ENCODE measurements at regions not wholly inside any gene's neighbourhood (a gene's known extent, or its start where the extent isn't known, plus 50 kb on each side); places are given as distances from the start of the nearest gene placed in this dataset.

- H3K14ac ChIP-seq (ENCODE audit: low read length): no peak overlapping the region
- no peak for DNase-seq (ENCODE audit: low spot score)
- H2BK120ac ChIP-seq (ENCODE audit: low read depth, low read length): no peak overlapping the region
- H3K79me1 ChIP-seq (ENCODE audit: low read depth, low read length): no peaks in the 10 kb centered on the region
- no peak overlapping the region for H3K9ac ChIP-seq (ENCODE audit: low read depth, low read length, poor library complexity)
- H3K4ac ChIP-seq (ENCODE audit: low read length): no peak overlapping the region
- no peaks in the 10 kb centered on the region for H3K36me3 ChIP-seq (replicated peaks in 1 of 2; ENCODE audit: control insufficient read depth in 2 of 2, insufficient read depth in 2 of 2, low read length in 2 of 2)
- H2BK15ac ChIP-seq (ENCODE audit: low read length): no peak overlapping the region
- H3K18ac ChIP-seq (ENCODE audit: low read length): no peak overlapping the region
- H3K4me3 ChIP-seq (ENCODE audit: low read length in 2 of 2): no peak overlapping the region
- H4K8ac ChIP-seq (ENCODE audit: low read depth, low read length): no peak overlapping the region
- no peaks in the 10 kb centered on the region for H3K9me3 ChIP-seq (replicated peaks in 1 of 2; ENCODE audit: control insufficient read depth in 2 of 2, insufficient read depth in 1 of 2, low read depth in 1 of 2, low read length in 2 of 2)
- H2AK5ac ChIP-seq (ENCODE audit: low read depth, low read length): no peak overlapping the region
- no CpG with 5 or more reads among the region's 2 CpGs for WGBS, 2 donors (ENCODE audit: extremely low coverage in 2 of 2, insufficient read length in 2 of 2, insufficient replicate concordance in 1 of 2)
- no peak overlapping the region for H2BK12ac ChIP-seq (ENCODE audit: low read length)
- H3K4me2 ChIP-seq (ENCODE audit: insufficient read depth, low read length, poor library complexity, severe bottlenecking): no peak overlapping the region
- no peak overlapping the region for H3K27ac ChIP-seq (replicated peaks; ENCODE audit: low read length)
- no peaks in the 10 kb centered on the region for H3K27me3 ChIP-seq (ENCODE audit: control insufficient read depth in 3 of 3, insufficient read depth in 3 of 3, low read depth in 1 of 3, low read length in 3 of 3)
- H2BK5ac ChIP-seq (ENCODE audit: low read length): no peak overlapping the region
- no peak overlapping the region for H2AFZ ChIP-seq (ENCODE audit: low read length)
- no peak overlapping the region for H3K23ac ChIP-seq (ENCODE audit: low read depth, low read length, poor library complexity)
- H3K4me1 ChIP-seq (ENCODE audit: control insufficient read depth in 2 of 2, insufficient read depth in 1 of 2, low read depth in 1 of 2, low read length in 2 of 2): peaks cover 8 to 9% of the 10 kb centered on the region in 2 donors
- H4K91ac ChIP-seq (ENCODE audit: low read depth, low read length, poor library complexity): no peak overlapping the region
Measured at GRCh38 chr18:24826605-24827004, 366.2 kb downstream of the HRH4 start.

GRCh38 chr18:24827501-24827900 lies 367.1 kb downstream of the HRH4 start:
- H3K9me3 ChIP-seq (replicated peaks in 1 of 2; ENCODE audit: control insufficient read depth in 2 of 2, insufficient read depth in 1 of 2, low read depth in 1 of 2, low read length in 2 of 2): no peaks in the 10 kb centered on the region
- no peak for DNase-seq (ENCODE audit: low spot score)
- H3K36me3 ChIP-seq (replicated peaks in 1 of 2; ENCODE audit: control insufficient read depth in 2 of 2, insufficient read depth in 2 of 2, low read length in 2 of 2): no peaks in the 10 kb centered on the region
- peaks cover 11 to 18% of the 10 kb centered on the region in 2 donors for H3K4me1 ChIP-seq (ENCODE audit: control insufficient read depth in 2 of 2, insufficient read depth in 1 of 2, low read depth in 1 of 2, low read length in 2 of 2)
- no peak overlapping the region for H2BK5ac ChIP-seq (ENCODE audit: low read length)
- H2BK15ac ChIP-seq (ENCODE audit: low read length): no peak overlapping the region
- H4K91ac ChIP-seq (ENCODE audit: low read depth, low read length, poor library complexity): no peak overlapping the region
- WGBS, 2 donors (ENCODE audit: extremely low coverage in 2 of 2, insufficient read length in 2 of 2, insufficient replicate concordance in 1 of 2): no CpG with 5 or more reads among the region's 1 CpG
- no peak overlapping the region for H3K4me2 ChIP-seq (ENCODE audit: insufficient read depth, low read length, poor library complexity, severe bottlenecking)
- no peaks in the 10 kb centered on the region for H3K79me1 ChIP-seq (ENCODE audit: low read depth, low read length)
- H2BK120ac ChIP-seq (ENCODE audit: low read depth, low read length): no peak overlapping the region
- no peak overlapping the region for H3K23ac ChIP-seq (ENCODE audit: low read depth, low read length, poor library complexity)
- H3K27me3 ChIP-seq (ENCODE audit: control insufficient read depth in 3 of 3, insufficient read depth in 3 of 3, low read depth in 1 of 3, low read length in 3 of 3): no peaks in the 10 kb centered on the region
- H3K4ac ChIP-seq (ENCODE audit: low read length): no peak overlapping the region
- H3K9ac ChIP-seq (ENCODE audit: low read depth, low read length, poor library complexity): no peak overlapping the region
- no peak overlapping the region for H4K8ac ChIP-seq (ENCODE audit: low read depth, low read length)
- H2AFZ ChIP-seq (ENCODE audit: low read length): no peak overlapping the region
- no peak overlapping the region for H3K18ac ChIP-seq (ENCODE audit: low read length)
- H3K4me3 ChIP-seq (ENCODE audit: low read length in 2 of 2): no peak overlapping the region
- H3K14ac ChIP-seq (ENCODE audit: low read length): no peak overlapping the region
- no peak overlapping the region for H2BK12ac ChIP-seq (ENCODE audit: low read length)
- H2AK5ac ChIP-seq (ENCODE audit: low read depth, low read length): no peak overlapping the region
- no peak overlapping the region for H3K27ac ChIP-seq (replicated peaks; ENCODE audit: low read length)

- H3K27me3 ChIP-seq (ENCODE audit: control insufficient read depth in 3 of 3, insufficient read depth in 3 of 3, low read depth in 1 of 3, low read length in 3 of 3): no peaks in the 10 kb centered on the region
- H3K14ac ChIP-seq (ENCODE audit: low read length): no peak overlapping the region
- H3K9ac ChIP-seq (ENCODE audit: low read depth, low read length, poor library complexity): no peak overlapping the region
- H3K4ac ChIP-seq (ENCODE audit: low read length): no peak overlapping the region
- H3K36me3 ChIP-seq (replicated peaks in 1 of 2; ENCODE audit: control insufficient read depth in 2 of 2, insufficient read depth in 2 of 2, low read length in 2 of 2): no peaks in the 10 kb centered on the region
- H2BK15ac ChIP-seq (ENCODE audit: low read length): no peak overlapping the region
- H3K79me1 ChIP-seq (ENCODE audit: low read depth, low read length): no peaks in the 10 kb centered on the region
- H3K9me3 ChIP-seq (replicated peaks in 1 of 2; ENCODE audit: control insufficient read depth in 2 of 2, insufficient read depth in 1 of 2, low read depth in 1 of 2, low read length in 2 of 2): no peaks in the 10 kb centered on the region
- no peak overlapping the region for H4K91ac ChIP-seq (ENCODE audit: low read depth, low read length, poor library complexity)
- peak overlapping the region; percentile 2 for H2AK5ac ChIP-seq (ENCODE audit: low read depth, low read length)
- H3K4me2 ChIP-seq (ENCODE audit: insufficient read depth, low read length, poor library complexity, severe bottlenecking): no peak overlapping the region
- no peak overlapping the region for H2BK120ac ChIP-seq (ENCODE audit: low read depth, low read length)
- no peak overlapping the region for H3K18ac ChIP-seq (ENCODE audit: low read length)
- H3K27ac ChIP-seq (replicated peaks; ENCODE audit: low read length): no peak overlapping the region
- no peak overlapping the region for H2BK5ac ChIP-seq (ENCODE audit: low read length)
- DNase-seq (ENCODE audit: low spot score): no peak
- no peak overlapping the region for H2BK12ac ChIP-seq (ENCODE audit: low read length)
- no peak overlapping the region for H4K8ac ChIP-seq (ENCODE audit: low read depth, low read length)
- no peak overlapping the region for H3K23ac ChIP-seq (ENCODE audit: low read depth, low read length, poor library complexity)
- peaks cover 11 to 19% of the 10 kb centered on the region in 2 donors for H3K4me1 ChIP-seq (ENCODE audit: control insufficient read depth in 2 of 2, insufficient read depth in 1 of 2, low read depth in 1 of 2, low read length in 2 of 2)
- no CpG with 5 or more reads among the region's 6 CpGs for WGBS, 2 donors (ENCODE audit: extremely low coverage in 2 of 2, insufficient read length in 2 of 2, insufficient replicate concordance in 1 of 2)
- H2AFZ ChIP-seq (ENCODE audit: low read length): no peak overlapping the region
- no peak overlapping the region for H3K4me3 ChIP-seq (ENCODE audit: low read length in 2 of 2)
Measured at GRCh38 chr18:24831081-24831480, 370.6 kb downstream of the HRH4 start.

GRCh38 chr18:24831871-24832665 lies 371.6 kb downstream of the HRH4 start:
- Histone ChIP-seq H3K27me3 (ENCODE audit: control insufficient read depth in 3 of 3, insufficient read depth in 3 of 3, low read depth in 1 of 3, low read length in 3 of 3) (no peaks in the 10 kb centered on the region), H3K27ac (replicated peaks; ENCODE audit: low read length) (peak overlapping the region; percentile 47), H3K4me1 (ENCODE audit: control insufficient read depth in 2 of 2, insufficient read depth in 1 of 2, low read depth in 1 of 2, low read length in 2 of 2) (peaks cover 9 to 16% of the 10 kb centered on the region in 2 donors)

More at GRCh38 chr18:24831871-24832665, 371.6 kb downstream of the HRH4 start:
- H3K14ac ChIP-seq (ENCODE audit: low read length): no peak overlapping the region
- H4K91ac ChIP-seq (ENCODE audit: low read depth, low read length, poor library complexity): no peak overlapping the region
- H2BK12ac ChIP-seq (ENCODE audit: low read length): no peak overlapping the region
- peak overlapping the region; percentile 2 for H2AK5ac ChIP-seq (ENCODE audit: low read depth, low read length)
- peak overlapping the region; percentile 62 for H2AFZ ChIP-seq (ENCODE audit: low read length)
- no peak overlapping the region for H4K8ac ChIP-seq (ENCODE audit: low read depth, low read length)
- no peak for DNase-seq (ENCODE audit: low spot score)
- WGBS, 2 donors (ENCODE audit: extremely low coverage in 2 of 2, insufficient read length in 2 of 2, insufficient replicate concordance in 1 of 2): no CpG with 5 or more reads among the region's 11 CpGs
- H3K79me1 ChIP-seq (ENCODE audit: low read depth, low read length): no peaks in the 10 kb centered on the region
- no peak overlapping the region for H3K18ac ChIP-seq (ENCODE audit: low read length)
- H3K36me3 ChIP-seq (replicated peaks in 1 of 2; ENCODE audit: control insufficient read depth in 2 of 2, insufficient read depth in 2 of 2, low read length in 2 of 2): no peaks in the 10 kb centered on the region
- H2BK15ac ChIP-seq (ENCODE audit: low read length): no peak overlapping the region
- no peak overlapping the region for H2BK120ac ChIP-seq (ENCODE audit: low read depth, low read length)
- H2BK5ac ChIP-seq (ENCODE audit: low read length): no peak overlapping the region
- no peaks in the 10 kb centered on the region for H3K9me3 ChIP-seq (replicated peaks in 1 of 2; ENCODE audit: control insufficient read depth in 2 of 2, insufficient read depth in 1 of 2, low read depth in 1 of 2, low read length in 2 of 2)
- H3K23ac ChIP-seq (ENCODE audit: low read depth, low read length, poor library complexity): no peak overlapping the region
- no peak overlapping the region for H3K9ac ChIP-seq (ENCODE audit: low read depth, low read length, poor library complexity)
- no peak overlapping the region for H3K4ac ChIP-seq (ENCODE audit: low read length)
- no peak overlapping the region for H3K4me3 ChIP-seq (ENCODE audit: low read length in 2 of 2)
- no peak overlapping the region for H3K4me2 ChIP-seq (ENCODE audit: insufficient read depth, low read length, poor library complexity, severe bottlenecking)
